Astrocyte (in vitro differentiated cells and primary cell): ENCODE measurements at regions not wholly inside any gene's neighbourhood (a gene's known extent, or its start where the extent isn't known, plus 50 kb on each side); places are given as distances from the start of the nearest gene placed in this dataset.

Source experiments
- DNase-seq: peaks from one replicate; pipeline ENCODE4 v3.0.0-alpha.2; 2010; ENCODE audit warnings: low read depth
- FAIRE-seq: peaks from 2 replicates; lab custom pipeline; 2011; peaks lifted over from hg19 to GRCh38; lab: Jason Lieb, UNC
- H2AFZ ChIP-seq: 2 replicates; pipeline ENCODE4 v1.6.0; 2012; ENCODE audit warnings: low read depth, low read length, inconsistent platforms
- H3K27ac ChIP-seq: 2 replicates; pipeline ENCODE4 v1.5.1; 2011; ENCODE audit warnings: low read depth, low read length, inconsistent platforms
- H3K27me3 ChIP-seq: 2 replicates; pipeline ENCODE4 v1.6.0; 2011; ENCODE audit warnings: low read length, inconsistent platforms; ENCODE audit not compliant: insufficient read depth
- H3K36me3 ChIP-seq: 2 replicates; pipeline ENCODE4 v1.5.1; 2011; ENCODE audit warnings: low read length, inconsistent platforms; ENCODE audit not compliant: insufficient read depth
- H3K4me1 ChIP-seq: 2 replicates; pipeline ENCODE4 v1.5.1; 2011; ENCODE audit warnings: low read length, inconsistent platforms; ENCODE audit not compliant: insufficient read depth
- H3K4me2 ChIP-seq: 2 replicates; pipeline ENCODE4 v1.6.0; 2012; ENCODE audit warnings: low read length, inconsistent platforms
- H3K4me3 ChIP-seq: 2 replicates; pipeline ENCODE4 v1.5.1; 2011; ENCODE audit warnings: low read depth, mild to moderate bottlenecking, low read length, inconsistent platforms; ENCODE audit not compliant: insufficient read depth
- H3K79me2 ChIP-seq: 2 replicates; pipeline ENCODE4 v1.6.0; 2012; ENCODE audit warnings: mild to moderate bottlenecking, low read length, inconsistent platforms; ENCODE audit not compliant: insufficient read depth
- H3K9ac ChIP-seq: 2 replicates; pipeline ENCODE4 v1.6.0; 2012; ENCODE audit warnings: mild to moderate bottlenecking, low read length, inconsistent platforms
- H3K9me3 ChIP-seq: 2 replicates; pipeline ENCODE4 v1.5.1; 2012; ENCODE audit warnings: low read depth, mild to moderate bottlenecking, low read length, inconsistent platforms; ENCODE audit not compliant: insufficient read depth
- H4K20me1 ChIP-seq: 2 replicates; pipeline ENCODE4 v1.6.0; 2012; ENCODE audit warnings: low read length, inconsistent platforms; ENCODE audit not compliant: insufficient read depth
- H3K27ac Mint-ChIP-seq: one replicate; pipeline ENCODE4 v1.8.0; 2021; ENCODE audit warnings: mild to moderate bottlenecking, mixed read lengths; ENCODE audit not compliant: unreplicated experiment
- H3K27me3 Mint-ChIP-seq: one replicate; pipeline ENCODE4 v1.8.0; 2021; ENCODE audit warnings: low read depth, mixed read lengths; ENCODE audit not compliant: unreplicated experiment
- H3K36me3 Mint-ChIP-seq: one replicate; pipeline ENCODE4 v1.8.0; 2021; ENCODE audit warnings: low read depth, mixed read lengths; ENCODE audit not compliant: unreplicated experiment
- H3K4me1 Mint-ChIP-seq: one replicate; pipeline ENCODE4 v1.8.0; 2021; ENCODE audit warnings: low read depth, mixed read lengths; ENCODE audit not compliant: unreplicated experiment
- H3K4me3 Mint-ChIP-seq: one replicate; pipeline ENCODE4 v1.8.0; 2021; ENCODE audit warnings: mild to moderate bottlenecking, moderate library complexity, mixed read lengths; ENCODE audit not compliant: unreplicated experiment
- H3K9me3 Mint-ChIP-seq: one replicate; pipeline ENCODE4 v1.8.0; 2021; ENCODE audit warnings: mild to moderate bottlenecking, mixed read lengths; ENCODE audit not compliant: unreplicated experiment
- EZH2 ChIP-seq: IDR thresholded peaks from 2 replicates; pipeline ENCODE4 v1.6.1; 2012; ENCODE audit warnings: mild to moderate bottlenecking, low read length, inconsistent platforms; ENCODE audit not compliant: insufficient read depth
- TF ChIP-seq, protein P1 (sequence below): IDR thresholded peaks from 2 replicates; pipeline ENCODE4 v1.5.1; 2011; ENCODE audit warnings: low read depth, mild to moderate bottlenecking, inconsistent platforms, low read length, moderate library complexity; ENCODE audit not compliant: insufficient read depth

DNA sequence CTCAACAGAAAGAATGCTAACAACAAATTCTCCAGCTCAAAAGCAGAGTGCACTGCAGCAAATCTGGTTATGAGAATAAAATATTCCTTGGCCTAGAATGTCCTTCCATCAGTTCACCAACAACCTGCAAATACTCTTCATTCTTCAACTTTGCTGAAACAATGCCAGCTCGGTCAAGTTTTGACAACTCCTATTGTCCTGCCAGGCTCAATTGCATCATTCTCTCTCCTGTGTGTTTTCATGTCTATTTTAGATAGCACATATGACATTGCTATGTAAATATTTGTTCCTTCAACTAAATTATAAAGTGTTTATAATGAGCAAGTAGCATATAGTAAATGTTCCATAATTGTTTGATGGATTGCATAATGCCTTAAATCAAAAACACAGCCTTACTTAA lies 463.8 kb downstream of the TLE1 start:
- TF ChIP-seq EZH2: no peak
- TF ChIP-seq, protein P1, sequence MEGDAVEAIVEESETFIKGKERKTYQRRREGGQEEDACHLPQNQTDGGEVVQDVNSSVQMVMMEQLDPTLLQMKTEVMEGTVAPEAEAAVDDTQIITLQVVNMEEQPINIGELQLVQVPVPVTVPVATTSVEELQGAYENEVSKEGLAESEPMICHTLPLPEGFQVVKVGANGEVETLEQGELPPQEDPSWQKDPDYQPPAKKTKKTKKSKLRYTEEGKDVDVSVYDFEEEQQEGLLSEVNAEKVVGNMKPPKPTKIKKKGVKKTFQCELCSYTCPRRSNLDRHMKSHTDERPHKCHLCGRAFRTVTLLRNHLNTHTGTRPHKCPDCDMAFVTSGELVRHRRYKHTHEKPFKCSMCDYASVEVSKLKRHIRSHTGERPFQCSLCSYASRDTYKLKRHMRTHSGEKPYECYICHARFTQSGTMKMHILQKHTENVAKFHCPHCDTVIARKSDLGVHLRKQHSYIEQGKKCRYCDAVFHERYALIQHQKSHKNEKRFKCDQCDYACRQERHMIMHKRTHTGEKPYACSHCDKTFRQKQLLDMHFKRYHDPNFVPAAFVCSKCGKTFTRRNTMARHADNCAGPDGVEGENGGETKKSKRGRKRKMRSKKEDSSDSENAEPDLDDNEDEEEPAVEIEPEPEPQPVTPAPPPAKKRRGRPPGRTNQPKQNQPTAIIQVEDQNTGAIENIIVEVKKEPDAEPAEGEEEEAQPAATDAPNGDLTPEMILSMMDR: no peak

DNA sequence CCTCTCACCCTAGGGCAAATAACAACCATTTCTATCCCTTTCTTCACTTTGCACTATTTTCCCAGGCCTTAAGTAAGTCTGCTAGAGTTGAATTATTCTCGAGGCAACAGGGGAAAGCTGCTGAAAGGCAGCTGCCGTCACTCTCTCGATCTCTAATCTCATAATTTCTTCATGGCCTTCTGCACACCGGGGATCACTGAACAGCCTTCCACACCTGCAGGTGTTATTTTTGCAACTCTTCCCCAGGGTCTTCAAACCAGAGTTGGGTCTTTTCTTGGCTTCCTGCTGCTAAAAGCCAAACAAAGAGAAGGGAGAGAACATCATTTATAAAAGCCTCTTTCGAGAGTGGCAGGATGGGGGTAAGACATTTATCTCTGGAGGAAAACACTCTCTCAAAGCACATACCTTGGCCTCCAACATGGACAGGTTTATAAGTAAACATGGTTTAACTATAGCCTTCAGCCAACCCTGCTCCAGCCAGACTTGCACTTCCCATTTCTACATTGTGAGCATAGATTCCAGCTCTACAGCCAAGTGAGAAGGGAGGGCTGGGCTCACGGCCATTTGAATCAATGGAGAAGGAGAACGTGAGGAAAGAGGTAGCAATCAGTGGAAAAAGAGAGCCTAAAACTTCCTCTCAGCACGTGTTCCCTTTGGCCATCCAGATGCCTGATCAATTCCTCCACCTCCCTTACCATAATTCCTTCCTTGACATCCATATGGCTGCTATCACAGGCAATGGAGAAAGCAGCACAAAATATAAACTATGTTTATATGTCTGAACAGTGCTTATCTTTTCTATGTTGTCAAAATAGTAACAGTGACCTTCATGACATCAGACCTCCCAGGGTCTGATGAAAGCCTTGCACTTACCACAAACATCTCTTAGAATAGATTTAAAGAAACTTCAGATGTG lies 464.9 kb downstream of the TLE1 start:
- FAIRE-seq (no peak), DNase-seq (no peak)
- Histone ChIP-seq H3K27ac (no peak overlapping the region), H3K4me2 (no peak overlapping the region), H2AFZ (no peak overlapping the region), H3K4me3 (no peak overlapping the region), H3K27me3 (no peaks in the 10 kb centered on the region), H3K79me2 (no peaks in the 10 kb centered on the region), H3K36me3 (no peaks in the 10 kb centered on the region), H3K9me3 (no peaks in the 10 kb centered on the region), H3K9ac (no peak overlapping the region), H3K4me1 (no peaks in the 10 kb centered on the region), H4K20me1 (no peaks in the 10 kb centered on the region)
- TF ChIP-seq, protein P1: no peak
- no peak for TF ChIP-seq EZH2
- Mint-ChIP-seq H3K4me3 (no peak overlapping the region), H3K9me3 (no peaks in the 10 kb centered on the region), H3K27me3 (no peaks in the 10 kb centered on the region), H3K36me3 (no peaks in the 10 kb centered on the region), H3K27ac (peak overlapping the region; percentile 86), H3K4me1 (peaks cover 23% of the 10 kb centered on the region)

More for the DNA sequence above, 463.8 kb downstream of the TLE1 start:
- H3K27me3 ChIP-seq: no peaks in the 10 kb centered on the region
- Mint-ChIP-seq H3K9me3 (no peaks in the 10 kb centered on the region), H3K4me1 (peaks cover 23% of the 10 kb centered on the region), H3K27me3 (no peaks in the 10 kb centered on the region), H3K36me3 (no peaks in the 10 kb centered on the region), H3K27ac (no peak overlapping the region), H3K4me3 (no peak overlapping the region)
- no peaks in the 10 kb centered on the region for H3K36me3 ChIP-seq
- no peaks in the 10 kb centered on the region for H3K9me3 ChIP-seq
- no peaks in the 10 kb centered on the region for H3K4me1 ChIP-seq
- no peak overlapping the region for H3K27ac ChIP-seq
- no peaks in the 10 kb centered on the region for H3K79me2 ChIP-seq
- H2AFZ ChIP-seq: no peak overlapping the region
- FAIRE-seq (no peak), DNase-seq (no peak)
- no peak overlapping the region for H3K4me3 ChIP-seq
- no peaks in the 10 kb centered on the region for H4K20me1 ChIP-seq
- no peak overlapping the region for H3K9ac ChIP-seq
- H3K4me2 ChIP-seq: no peak overlapping the region

DNA sequence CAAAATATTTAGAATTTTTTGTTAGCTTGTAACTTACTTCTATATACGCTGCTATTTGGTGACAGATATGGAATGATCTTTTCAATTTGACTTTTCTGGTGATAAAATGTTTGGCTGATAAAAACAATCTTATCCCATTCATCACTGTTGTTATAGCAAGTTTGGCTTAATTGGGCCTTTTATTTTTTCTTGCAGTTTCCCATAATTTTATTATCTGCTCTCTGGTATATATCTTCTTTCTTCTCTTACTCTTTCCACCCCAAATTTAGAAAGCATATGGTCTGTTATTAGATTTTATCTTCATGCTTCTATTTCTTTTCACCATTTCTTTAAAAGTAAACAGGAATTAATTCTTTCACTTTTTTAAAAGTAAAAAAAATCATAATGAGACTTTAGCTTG lies 474.4 kb downstream of the TLE1 start:
- no peak overlapping the region for H3K27ac ChIP-seq
- H3K4me2 ChIP-seq: no peak overlapping the region
- no peaks in the 10 kb centered on the region for H3K4me1 ChIP-seq
- Mint-ChIP-seq H3K9me3 (peaks cover 19% of the 10 kb centered on the region), H3K27ac (no peak overlapping the region), H3K36me3 (peaks cover 1% of the 10 kb centered on the region), H3K27me3 (no peaks in the 10 kb centered on the region), H3K4me1 (no peaks in the 10 kb centered on the region), H3K4me3 (no peak overlapping the region)
- no peak overlapping the region for H3K4me3 ChIP-seq
- no peak for DNase-seq
- H3K79me2 ChIP-seq: no peaks in the 10 kb centered on the region
- H4K20me1 ChIP-seq: no peaks in the 10 kb centered on the region
- TF ChIP-seq EZH2: no peak
- TF ChIP-seq, protein P1: no peak
- H3K9ac ChIP-seq: no peak overlapping the region
- no peak for FAIRE-seq
- no peak overlapping the region for H2AFZ ChIP-seq
- no peaks in the 10 kb centered on the region for H3K9me3 ChIP-seq
- H3K36me3 ChIP-seq: no peaks in the 10 kb centered on the region
- H3K27me3 ChIP-seq: no peaks in the 10 kb centered on the region
